ENCODE measurements at regions not wholly inside any gene's neighbourhood (a gene's known extent, or its start where the extent isn't known, plus 50 kb on each side); places are given as distances from the start of the nearest gene placed in this dataset.
"Not testable (repeated sequence)": the region's sequence is repeated elsewhere in the genome, so short reads cannot be mapped to it uniquely, and the experiment has no call there.

GRCh38 chr5:50306488-50306887, 134.6 kb downstream of the EMB start:
- H3K9me3 Mint-ChIP-seq, result peaks cover 2 to 27% (median 17%) of the 10 kb centered on the region in 8 donors
- H3K36me3 Mint-ChIP-seq; H3K27me3 Mint-ChIP-seq; H3K4me1 ChIP-seq (ENCODE audit: insufficient read depth, low read length); H3K27ac ChIP-seq (ENCODE audit: low read depth, low read length); H3K4me3 Mint-ChIP-seq; H3K4me1 Mint-ChIP-seq; H3K36me3 ChIP-seq (ENCODE audit: insufficient read depth, low read length); POLR2A ChIA-PET (ENCODE audit: partially characterized antibody); H3K27ac Mint-ChIP-seq; DNase-seq; H3K4me3 ChIP-seq (ENCODE audit: low read length in 2 of 2); CTCF ChIA-PET (ENCODE audit: partially characterized antibody); H3K9me3 ChIP-seq (ENCODE audit: control insufficient read depth in 1 of 2, low read length in 2 of 2); intact Hi-C loops (cut with micrococcal nuclease); H3K27me3 ChIP-seq (ENCODE audit: insufficient read depth, low read length): not testable (repeated sequence)

DNA sequence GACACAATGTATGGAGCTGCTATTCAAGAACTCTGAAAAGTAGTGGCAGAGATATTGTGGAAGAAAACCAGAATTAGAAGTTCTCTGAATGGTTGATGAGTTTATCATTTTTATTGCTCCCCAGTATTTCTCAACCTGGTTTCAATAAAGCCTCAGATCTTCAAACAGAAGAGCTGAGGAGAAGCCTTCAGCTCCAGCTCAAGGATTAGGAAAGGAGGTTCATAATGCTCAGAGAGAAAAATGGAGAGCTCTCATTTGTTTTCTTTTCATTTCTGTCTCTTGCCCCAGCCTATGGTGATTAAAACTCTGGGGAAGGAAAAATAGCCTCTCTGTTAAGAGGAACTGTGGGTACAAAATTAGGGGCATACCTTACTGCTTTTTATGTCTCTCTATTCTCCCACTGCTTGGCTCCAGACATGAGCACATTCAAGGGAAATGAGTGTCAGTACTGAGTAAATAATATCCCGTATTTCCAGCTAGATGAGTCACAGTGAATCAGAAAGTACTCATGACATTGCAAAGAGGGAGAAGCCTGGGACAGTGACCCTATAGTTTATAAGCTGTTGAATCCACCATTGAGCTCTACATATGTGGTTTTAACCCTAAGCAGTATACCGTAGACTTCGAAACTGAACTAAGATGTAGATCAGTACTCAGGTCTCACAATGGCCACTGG, 138.1 kb downstream of the EMB start:
- POLR2A ChIA-PET (ENCODE audit: partially characterized antibody), result no interaction called here
- Histone ChIP-seq H3K9me3 (ENCODE audit: control insufficient read depth in 1 of 2, low read length in 2 of 2) (no peaks in the 10 kb centered on the region), H3K4me3 (ENCODE audit: low read length in 2 of 2) (no peak overlapping the region), H3K27me3 (ENCODE audit: insufficient read depth, low read length) (no peaks in the 10 kb centered on the region), H3K27ac (ENCODE audit: low read depth, low read length) (no peak overlapping the region), H3K36me3 (ENCODE audit: insufficient read depth, low read length) (no peaks in the 10 kb centered on the region), H3K4me1 (ENCODE audit: insufficient read depth, low read length) (no peaks in the 10 kb centered on the region)
- DNase-seq, result no peak
- Mint-ChIP-seq H3K27ac (no peak overlapping the region), H3K4me1 (no peaks in the 10 kb centered on the region), H3K36me3 (peaks cover 6 to 9% of the 10 kb centered on the region in 2 donors), H3K9me3 (peaks cover 0 to 27% (median 14%) of the 10 kb centered on the region in 8 donors), H3K4me3 (no peak overlapping the region), H3K27me3 (peaks cover 0 to 2% of the 10 kb centered on the region in 2 donors)
- intact Hi-C loops (cut with micrococcal nuclease), result no loop called here
- CTCF ChIA-PET (ENCODE audit: partially characterized antibody), result no interaction called here

GRCh38 chr5:50301756-50302155, 139.3 kb downstream of the EMB start:
- intact Hi-C loops (cut with micrococcal nuclease), result no loop called here
- Histone ChIP-seq H3K27me3 (ENCODE audit: insufficient read depth, low read length) (no peaks in the 10 kb centered on the region), H3K9me3 (ENCODE audit: control insufficient read depth in 1 of 2, low read length in 2 of 2) (no peaks in the 10 kb centered on the region), H3K4me3 (ENCODE audit: low read length in 2 of 2) (no peak overlapping the region), H3K36me3 (ENCODE audit: insufficient read depth, low read length) (no peaks in the 10 kb centered on the region), H3K4me1 (ENCODE audit: insufficient read depth, low read length) (no peaks in the 10 kb centered on the region), H3K27ac (ENCODE audit: low read depth, low read length) (no peak overlapping the region)
- H3K27ac Mint-ChIP-seq, result no peak overlapping the region
- peaks cover 0 to 2% of the 10 kb centered on the region in 2 donors for H3K27me3 Mint-ChIP-seq
- no peak for DNase-seq
- CTCF ChIA-PET (ENCODE audit: partially characterized antibody), result no interaction called here
- H3K4me1 Mint-ChIP-seq, result no peaks in the 10 kb centered on the region
- POLR2A ChIA-PET (ENCODE audit: partially characterized antibody), result no interaction called here
- H3K4me3 Mint-ChIP-seq, result no peak overlapping the region
- peaks cover 0 to 19% (median 8%) of the 10 kb centered on the region in 8 donors for H3K9me3 Mint-ChIP-seq
- peaks cover 6 to 9% of the 10 kb centered on the region in 2 donors for H3K36me3 Mint-ChIP-seq

- no peak overlapping the region for H3K27ac ChIP-seq (ENCODE audit: low read depth, low read length)
- no peak overlapping the region for H3K4me3 ChIP-seq (ENCODE audit: low read length in 2 of 2)
- no peaks in the 10 kb centered on the region for H3K36me3 ChIP-seq (ENCODE audit: insufficient read depth, low read length)
- no peaks in the 10 kb centered on the region for H3K4me1 Mint-ChIP-seq
- H3K27ac Mint-ChIP-seq, result no peak overlapping the region
- peaks cover 0 to 24% (median 10%) of the 10 kb centered on the region in 8 donors for H3K9me3 Mint-ChIP-seq
- DNase-seq, result no peak
- H3K9me3 ChIP-seq (ENCODE audit: control insufficient read depth in 1 of 2, low read length in 2 of 2), result no peaks in the 10 kb centered on the region
- ChIA-PET POLR2A (ENCODE audit: partially characterized antibody) (no interaction called here), CTCF (ENCODE audit: partially characterized antibody) (no interaction called here)
- H3K36me3 Mint-ChIP-seq, result peaks cover 6 to 9% of the 10 kb centered on the region in 2 donors
- H3K4me3 Mint-ChIP-seq, result no peak overlapping the region
- no peaks in the 10 kb centered on the region for H3K4me1 ChIP-seq (ENCODE audit: insufficient read depth, low read length)
- no peaks in the 10 kb centered on the region for H3K27me3 ChIP-seq (ENCODE audit: insufficient read depth, low read length)
- intact Hi-C loops (cut with micrococcal nuclease), result no loop called here
- peaks cover 0 to 2% of the 10 kb centered on the region in 2 donors for H3K27me3 Mint-ChIP-seq
Measured at GRCh38 chr5:50300878-50301277, 140.2 kb downstream of the EMB start.

GRCh38 chr5:50299896-50300295, 141.2 kb downstream of the EMB start:
- no peaks in the 10 kb centered on the region for H3K27me3 ChIP-seq (ENCODE audit: insufficient read depth, low read length)
- Mint-ChIP-seq H3K27me3 (peaks cover 0 to 2% of the 10 kb centered on the region in 2 donors), H3K4me3 (no peak overlapping the region), H3K36me3 (peaks cover 6 to 9% of the 10 kb centered on the region in 2 donors), H3K9me3 (peaks cover 2 to 32% (median 15%) of the 10 kb centered on the region in 8 donors), H3K27ac (no peak overlapping the region), H3K4me1 (no peaks in the 10 kb centered on the region)
- no peak overlapping the region for H3K27ac ChIP-seq (ENCODE audit: low read depth, low read length)
- ChIA-PET POLR2A (ENCODE audit: partially characterized antibody) (no interaction called here), CTCF (ENCODE audit: partially characterized antibody) (no interaction called here)
- H3K4me3 ChIP-seq (ENCODE audit: low read length in 2 of 2), result no peak overlapping the region
- H3K4me1 ChIP-seq (ENCODE audit: insufficient read depth, low read length), result no peaks in the 10 kb centered on the region
- DNase-seq, result no peak
- H3K9me3 ChIP-seq (ENCODE audit: control insufficient read depth in 1 of 2, low read length in 2 of 2), result no peaks in the 10 kb centered on the region
- intact Hi-C loops (cut with micrococcal nuclease), result no loop called here
- H3K36me3 ChIP-seq (ENCODE audit: insufficient read depth, low read length), result no peaks in the 10 kb centered on the region

DNA sequence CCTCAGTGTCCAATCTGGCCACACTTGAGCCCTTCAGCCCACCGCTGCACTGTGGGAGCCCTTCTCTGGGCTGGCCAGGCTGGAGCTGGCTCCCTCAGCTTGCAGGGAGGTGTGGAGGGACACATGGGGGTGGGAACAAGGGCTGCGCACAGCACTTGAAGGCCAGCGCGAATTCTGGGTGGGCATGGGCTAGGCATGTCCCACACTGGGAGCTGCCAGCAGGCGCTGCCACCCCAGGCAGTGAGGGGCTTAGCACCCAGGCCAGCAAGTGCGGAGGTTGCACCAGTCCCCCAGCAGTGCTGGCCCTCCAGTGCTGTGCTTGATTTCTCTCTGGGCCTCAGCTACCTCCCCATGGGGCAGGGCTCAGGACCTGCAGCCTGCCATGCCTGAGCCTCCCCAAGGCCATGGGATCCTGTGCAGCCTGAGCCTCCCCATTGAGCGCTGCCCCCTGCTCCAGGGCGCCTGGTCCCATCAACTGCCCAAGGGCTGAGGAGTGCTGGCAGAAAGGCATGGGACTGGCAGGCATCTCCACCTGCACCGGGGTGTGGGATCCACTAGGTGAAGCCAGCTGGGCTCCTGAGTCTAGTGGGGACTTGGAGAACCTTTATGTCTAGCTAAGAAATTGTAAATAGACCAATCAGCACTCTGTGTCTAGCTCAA, 148.2 kb downstream of the EMB start:
- Mint-ChIP-seq H3K4me1 (peaks cover 0 to 3% (median 1%) of the 10 kb centered on the region in 4 donors), H3K27me3 (no peaks in the 10 kb centered on the region), H3K4me3 (no peak overlapping the region), H3K27ac (no peak overlapping the region), H3K9me3 (peaks cover 3 to 30% (median 18%) of the 10 kb centered on the region in 8 donors), H3K36me3 (peaks cover 0 to 2% of the 10 kb centered on the region in 2 donors)
- intact Hi-C loops (cut with micrococcal nuclease), result no loop called here
- no peak overlapping the region for H3K27ac ChIP-seq (ENCODE audit: low read depth, low read length)
- no peaks in the 10 kb centered on the region for H3K36me3 ChIP-seq (ENCODE audit: insufficient read depth, low read length)
- no peaks in the 10 kb centered on the region for H3K4me1 ChIP-seq (ENCODE audit: insufficient read depth, low read length)
- H3K4me3 ChIP-seq (ENCODE audit: low read length in 2 of 2), result no peak overlapping the region
- H3K9me3 ChIP-seq (ENCODE audit: control insufficient read depth in 1 of 2, low read length in 2 of 2), result no peaks in the 10 kb centered on the region
- DNase-seq, result no peak
- ChIA-PET POLR2A (ENCODE audit: partially characterized antibody) (no interaction called here), CTCF (ENCODE audit: partially characterized antibody) (no interaction called here)
- H3K27me3 ChIP-seq (ENCODE audit: insufficient read depth, low read length), result no peaks in the 10 kb centered on the region

- H3K4me1 Mint-ChIP-seq; DNase-seq; H3K36me3 Mint-ChIP-seq; H3K27me3 ChIP-seq (ENCODE audit: insufficient read depth, low read length); H3K4me3 ChIP-seq (ENCODE audit: low read length in 2 of 2); H3K27ac ChIP-seq (ENCODE audit: low read depth, low read length); H3K4me1 ChIP-seq (ENCODE audit: insufficient read depth, low read length); intact Hi-C loops (cut with micrococcal nuclease); POLR2A ChIA-PET (ENCODE audit: partially characterized antibody); H3K9me3 ChIP-seq (ENCODE audit: control insufficient read depth in 1 of 2, low read length in 2 of 2); H3K36me3 ChIP-seq (ENCODE audit: insufficient read depth, low read length); H3K27ac Mint-ChIP-seq; H3K27me3 Mint-ChIP-seq; H3K4me3 Mint-ChIP-seq; CTCF ChIA-PET (ENCODE audit: partially characterized antibody): not testable (repeated sequence)
- H3K9me3 Mint-ChIP-seq, result peaks cover 5 to 39% (median 27%) of the 10 kb centered on the region in 8 donors
Measured at GRCh38 chr5:50280461-50280860, 160.6 kb downstream of the EMB start.

Measured in CD4-positive, alpha-beta memory T cell (primary cell).